Mesenchymal stem cell (in vitro differentiated cells and primary cell): ENCODE measurements at regions not wholly inside any gene's neighbourhood (a gene's known extent, or its start where the extent isn't known, plus 50 kb on each side); places are given as distances from the start of the nearest gene placed in this dataset.
"Not testable (repeated sequence)": the region's sequence is repeated elsewhere in the genome, so short reads cannot be mapped to it uniquely, and the experiment has no call there.

Experiments used
- DNase-seq: peaks from one replicate; pipeline ENCODE4 v3.0.0-alpha.2; 2013
- H2AFZ ChIP-seq: one replicate; pipeline ENCODE4 v1.6.1; 2013; ENCODE audit warnings: low read depth, mild to moderate bottlenecking, control low read depth, inconsistent platforms, low read length, moderate library complexity
- H2AK5ac ChIP-seq: 2 replicates; pipeline ENCODE4 v1.6.1; 2013; ENCODE audit warnings: low read length, moderate library complexity, mild to moderate bottlenecking, inconsistent platforms; ENCODE audit not compliant: severe bottlenecking
- H2BK120ac ChIP-seq: one replicate; pipeline ENCODE4 v1.6.1; 2013; ENCODE audit warnings: low read depth, mild to moderate bottlenecking, inconsistent platforms, low read length, moderate library complexity
- H2BK12ac ChIP-seq, 2 experiments: one replicate each; pipeline ENCODE4 v1.6.1; 2013; ENCODE audit warnings: inconsistent platforms in 2 of 2, low read length in 2 of 2, mild to moderate bottlenecking in 2 of 2, moderate library complexity in 2 of 2, control low read depth in 1 of 2
- H2BK15ac ChIP-seq: one replicate; pipeline ENCODE4 v1.6.1; 2013; ENCODE audit warnings: mild to moderate bottlenecking, low read depth, inconsistent platforms; ENCODE audit not compliant: poor library complexity, severe bottlenecking
- H2BK5ac ChIP-seq: 2 replicates; pipeline ENCODE4 v1.6.1; 2013; ENCODE audit warnings: low read depth, mild to moderate bottlenecking, low read length, control low read depth, inconsistent platforms; ENCODE audit not compliant: poor library complexity, severe bottlenecking
- H3K14ac ChIP-seq, 2 experiments: one replicate each; pipeline ENCODE4 v1.6.1; 2013; ENCODE audit warnings: inconsistent platforms in 2 of 2, low read length in 2 of 2, control low read depth in 1 of 2, mild to moderate bottlenecking in 1 of 2, moderate library complexity in 1 of 2
- H3K18ac ChIP-seq, 2 experiments: one replicate each; pipeline ENCODE4 v1.6.1; 2013; ENCODE audit warnings: inconsistent platforms in 2 of 2, low read length in 2 of 2, control low read depth in 1 of 2, low read depth in 1 of 2, mild to moderate bottlenecking in 1 of 2
- H3K23ac ChIP-seq, 2 experiments: one replicate each; pipeline ENCODE4 v1.6.1; 2013; ENCODE audit warnings: inconsistent platforms in 2 of 2, low read length in 2 of 2, mild to moderate bottlenecking in 2 of 2, moderate library complexity in 2 of 2, control low read depth in 1 of 2
- H3K27ac ChIP-seq: 2 replicates; pipeline ENCODE4 v1.5.1; 2013; ENCODE audit warnings: mild to moderate bottlenecking, moderate library complexity, low read length, control low read depth, inconsistent platforms; ENCODE audit not compliant: poor library complexity, severe bottlenecking
- H3K27me3 ChIP-seq, 2 experiments: 2 replicates each; pipeline versions ENCODE4 v1.6.1 to v1.7.0; 2013; ENCODE audit warnings: low read length in 2 of 2, mild to moderate bottlenecking in 2 of 2, moderate library complexity in 2 of 2, control low read depth in 1 of 2, inconsistent platforms in 1 of 2; ENCODE audit not compliant: control insufficient read depth in 1 of 2, insufficient read depth in 1 of 2
- H3K36me3 ChIP-seq, 2 experiments: 2 replicates each; pipeline versions ENCODE4 v1.6.1 to v1.7.0; 2013; ENCODE audit warnings: low read length in 2 of 2, control low read depth in 1 of 2, inconsistent platforms in 1 of 2, low read depth in 1 of 2, mild to moderate bottlenecking in 1 of 2; ENCODE audit not compliant: insufficient read depth in 2 of 2, control insufficient read depth in 1 of 2
- H3K4ac ChIP-seq, 2 experiments: one replicate each; pipeline ENCODE4 v1.6.1; 2013; ENCODE audit warnings: inconsistent platforms in 2 of 2, low read length in 2 of 2, mild to moderate bottlenecking in 2 of 2, moderate library complexity in 2 of 2, control low read depth in 1 of 2, low read depth in 1 of 2
- H3K4me1 ChIP-seq: 2 replicates; pipeline ENCODE4 v1.6.1; 2013; ENCODE audit warnings: low read depth, low read length, control low read depth; ENCODE audit not compliant: control insufficient read depth, insufficient read depth
- H3K4me2 ChIP-seq: 2 replicates; pipeline ENCODE4 v1.6.1; 2013; ENCODE audit warnings: low read length, mild to moderate bottlenecking, inconsistent platforms; ENCODE audit not compliant: poor library complexity, severe bottlenecking
- H3K4me3 ChIP-seq, 2 experiments: 2 replicates each; pipeline versions ENCODE4 v1.5.1 to v1.7.0; 2013; ENCODE audit warnings: low read length in 2 of 2, mild to moderate bottlenecking in 2 of 2, control low read depth in 1 of 2, low read depth in 1 of 2; ENCODE audit not compliant: insufficient read depth in 1 of 2
- H3K79me1 ChIP-seq: replicated peaks from 2 replicates; pipeline ENCODE4 v1.6.1; 2013; ENCODE audit warnings: mild to moderate bottlenecking, control low read depth, low read length, inconsistent platforms; ENCODE audit not compliant: poor library complexity, severe bottlenecking
- H3K9ac ChIP-seq: 2 replicates; pipeline ENCODE4 v1.7.0; 2013; ENCODE audit warnings: mild to moderate bottlenecking, low read length, moderate library complexity
- H3K9me3 ChIP-seq: 2 replicates; pipeline ENCODE4 v1.7.0; 2013; ENCODE audit warnings: mild to moderate bottlenecking, low read length; ENCODE audit not compliant: control insufficient read depth
- H4K8ac ChIP-seq: one replicate; pipeline ENCODE4 v1.6.1; 2013; ENCODE audit warnings: inconsistent platforms, mild to moderate bottlenecking, low read length, moderate library complexity
- H4K91ac ChIP-seq: one replicate; pipeline ENCODE4 v1.6.1; 2013; ENCODE audit warnings: mild to moderate bottlenecking, low read length, inconsistent platforms
- WGBS: methylation state at CpG from one replicate; pipeline ENCODE4 v1.1.7; 2013; ENCODE audit warnings: mixed read lengths; 5-methylcytosine and 5-hydroxymethylcytosine counted together

DNA sequence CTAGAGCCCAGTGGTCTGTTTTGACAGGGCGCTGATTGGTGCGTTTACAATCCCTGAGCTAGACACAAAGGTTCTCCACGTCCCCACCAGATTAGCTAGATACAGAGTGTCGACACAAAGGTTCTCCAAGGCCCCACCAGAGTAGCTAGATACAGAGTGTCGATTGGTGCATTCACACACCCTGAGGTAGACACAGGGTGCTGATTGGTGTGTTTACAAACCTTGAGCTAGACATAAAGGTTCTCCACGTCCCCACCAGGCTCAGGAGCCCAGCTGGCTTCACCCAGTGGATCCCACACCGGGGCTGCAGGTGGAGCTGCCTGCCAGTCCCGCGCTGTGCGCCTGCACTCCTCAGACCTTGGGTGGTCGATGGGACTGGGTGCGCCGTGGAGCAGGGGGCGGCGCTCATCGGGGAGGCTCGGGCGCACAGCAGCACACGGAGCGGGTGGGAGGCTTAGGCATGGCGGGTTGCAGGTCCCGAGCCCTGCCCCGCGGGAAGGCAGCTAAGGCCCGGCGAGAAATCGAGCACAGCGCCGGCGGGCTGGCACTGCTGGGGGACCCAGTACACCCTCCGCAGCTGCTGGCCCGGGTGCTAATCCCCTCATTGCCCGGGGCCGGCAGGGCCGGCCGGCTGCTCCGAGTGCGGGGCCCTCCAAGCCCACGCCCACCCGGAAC is 122.0 kb upstream of the ANKH start:
- not testable (repeated sequence) for H2BK120ac ChIP-seq, H3K27ac ChIP-seq, H2AK5ac ChIP-seq, H3K4me3 ChIP-seq, H3K79me1 ChIP-seq, H4K91ac ChIP-seq, H2BK15ac ChIP-seq, H3K4me1 ChIP-seq, DNase-seq, H3K9ac ChIP-seq, H3K36me3 ChIP-seq, H3K23ac ChIP-seq, H4K8ac ChIP-seq, H3K4ac ChIP-seq, H2BK12ac ChIP-seq, H2AFZ ChIP-seq, H3K18ac ChIP-seq, H3K27me3 ChIP-seq, H3K4me2 ChIP-seq, H2BK5ac ChIP-seq
- peak overlapping the region in 1 of 2 experiments; percentile 28 for H3K14ac ChIP-seq
- H3K9me3 ChIP-seq = peaks cover 13% of the 10 kb centered on the region
- 93% methylated on average over 30 of the region's 40 CpGs for WGBS

DNA sequence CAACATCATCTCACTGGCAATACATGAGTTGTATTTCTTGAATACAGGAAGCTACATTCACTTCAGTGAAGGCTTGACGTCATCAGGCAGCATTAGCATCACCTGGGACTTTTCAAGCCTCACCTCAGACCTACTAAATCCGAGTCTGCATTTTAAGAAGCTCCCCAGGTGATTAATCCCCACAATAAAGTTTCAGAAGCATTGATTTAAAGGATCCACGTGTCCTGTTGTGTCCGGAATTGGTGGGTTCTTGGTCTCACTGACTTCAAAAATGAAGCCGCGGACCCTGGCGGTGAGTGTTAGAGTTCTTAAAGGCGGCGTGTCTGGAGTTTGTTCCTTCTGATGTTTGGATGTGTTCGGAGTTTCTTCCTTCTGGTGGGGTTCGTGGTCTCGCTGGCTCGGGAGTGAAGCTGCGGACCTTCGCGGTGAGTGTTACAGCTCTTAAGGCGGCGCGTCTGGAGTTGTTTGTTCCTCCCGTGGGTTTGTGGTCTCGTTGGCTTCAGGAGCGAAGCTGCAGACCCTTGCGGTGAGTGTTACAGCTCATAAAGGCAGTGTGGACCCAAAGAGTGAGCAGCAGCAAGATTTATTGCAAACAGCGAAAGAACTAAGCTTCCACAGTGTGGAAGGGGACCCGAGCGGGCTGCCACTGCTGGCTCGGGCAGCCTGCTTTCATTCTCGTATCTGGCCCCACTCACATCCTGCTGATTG is 121.3 kb upstream of the ANKH start:
- not testable (repeated sequence) for H3K4me2 ChIP-seq, H2BK12ac ChIP-seq, H2AFZ ChIP-seq, H4K91ac ChIP-seq, H2BK15ac ChIP-seq, H3K9me3 ChIP-seq, H3K27me3 ChIP-seq, H2BK5ac ChIP-seq, H2AK5ac ChIP-seq, H3K4me1 ChIP-seq, H3K14ac ChIP-seq, H3K23ac ChIP-seq, H3K27ac ChIP-seq, H2BK120ac ChIP-seq, DNase-seq, H3K4ac ChIP-seq, H3K18ac ChIP-seq, H4K8ac ChIP-seq, H3K79me1 ChIP-seq, H3K36me3 ChIP-seq
- H3K4me3 ChIP-seq = peak overlapping the region in 1 of 2 experiments; percentile 59
- 85% methylated on average over 28 of the region's 28 CpGs for WGBS
- peak overlapping the region; percentile 51 for H3K9ac ChIP-seq

- H2AFZ ChIP-seq = no peak overlapping the region
- DNase-seq = no peak
- no peak overlapping the region for H3K23ac ChIP-seq
- no peak overlapping the region for H3K18ac ChIP-seq
- WGBS = 88% methylated on average over 5 of the region's 5 CpGs
- no peak overlapping the region for H2BK15ac ChIP-seq
- no peak overlapping the region for H4K91ac ChIP-seq
- H3K36me3 ChIP-seq = no peaks in the 10 kb centered on the region
- no peak overlapping the region for H3K4ac ChIP-seq
- H2BK120ac ChIP-seq = no peak overlapping the region
- no peak overlapping the region for H4K8ac ChIP-seq
- no peaks in the 10 kb centered on the region for H3K27me3 ChIP-seq
- no peaks in the 10 kb centered on the region for H3K9me3 ChIP-seq
- H3K27ac ChIP-seq = no peak overlapping the region
- no peaks in the 10 kb centered on the region for H3K79me1 ChIP-seq
- no peak overlapping the region for H2BK5ac ChIP-seq
- H3K9ac ChIP-seq = no peak overlapping the region
- no peak overlapping the region for H3K4me2 ChIP-seq
- H3K14ac ChIP-seq = no peak overlapping the region
- no peaks in the 10 kb centered on the region for H3K4me1 ChIP-seq
- H2AK5ac ChIP-seq = no peak overlapping the region
- H2BK12ac ChIP-seq = no peak overlapping the region
- H3K4me3 ChIP-seq = no peak overlapping the region
These were observed 116.6 kb upstream of the ANKH start for GRCh38 chr5:14988223-14988622.

- no peaks in the 10 kb centered on the region for H3K36me3 ChIP-seq
- H2BK120ac ChIP-seq = no peak overlapping the region
- no peak overlapping the region for H2AK5ac ChIP-seq
- no peak overlapping the region for H3K27ac ChIP-seq
- H2BK12ac ChIP-seq = no peak overlapping the region
- H3K9ac ChIP-seq = no peak overlapping the region
- H3K4ac ChIP-seq = no peak overlapping the region
- H2AFZ ChIP-seq = no peak overlapping the region
- no peak overlapping the region for H3K4me2 ChIP-seq
- no peaks in the 10 kb centered on the region for H3K4me1 ChIP-seq
- no peaks in the 10 kb centered on the region for H3K9me3 ChIP-seq
- H3K4me3 ChIP-seq = no peak overlapping the region
- H3K14ac ChIP-seq = no peak overlapping the region
- H4K8ac ChIP-seq = no peak overlapping the region
- H2BK15ac ChIP-seq = no peak overlapping the region
- 88% methylated on average over 3 of the region's 3 CpGs for WGBS
- H3K79me1 ChIP-seq = no peaks in the 10 kb centered on the region
- H3K18ac ChIP-seq = no peak overlapping the region
- no peaks in the 10 kb centered on the region for H3K27me3 ChIP-seq
- H3K23ac ChIP-seq = no peak overlapping the region
- H2BK5ac ChIP-seq = no peak overlapping the region
- H4K91ac ChIP-seq = no peak overlapping the region
- DNase-seq = no peak
These were observed 114.8 kb upstream of the ANKH start for GRCh38 chr5:14986413-14986812.
